Activated CD4-positive, alpha-beta memory T cell treated with anti-CD3 and anti-CD28 coated beads for 36 hours (primary cell): ENCODE measurements at regions not wholly inside any gene's neighbourhood (a gene's known extent, or its start where the extent isn't known, plus 50 kb on each side); places are given as distances from the start of the nearest gene placed in this dataset.

Source experiments
- CTCF ChIA-PET: fragments of 350-600 bp; sonication (Branson Sonifier 250); formaldehyde crosslinking; loops from one replicate; lab custom pipeline; 2021; ENCODE audit warnings: antibody characterized with exemption, inconsistent platforms; lab: Charles Lee
- POLR2A ChIA-PET: fragments of 350-600 bp; sonication (Branson Sonifier 250); formaldehyde crosslinking; loops from one replicate; lab custom pipeline; 2021; ENCODE audit warnings: antibody characterized with exemption; lab: Charles Lee
- DNase-seq: peaks from one replicate; pipeline ENCODE4 v3.0.0-alpha.2; 2020
- H3K27ac Mint-ChIP-seq: one replicate; pipeline ENCODE4 v1.8.0; 2021; ENCODE audit warnings: mixed read lengths
- H3K27me3 Mint-ChIP-seq: one replicate; pipeline ENCODE4 v1.8.0; 2021; ENCODE audit warnings: mixed read lengths
- H3K36me3 Mint-ChIP-seq: one replicate; pipeline ENCODE4 v1.8.0; 2021; ENCODE audit warnings: mixed read lengths
- H3K4me1 Mint-ChIP-seq: one replicate; pipeline ENCODE4 v1.8.0; 2021; ENCODE audit warnings: low read depth, mixed read lengths
- H3K4me3 Mint-ChIP-seq: one replicate; pipeline ENCODE4 v1.8.0; 2021; ENCODE audit warnings: mild to moderate bottlenecking, mixed read lengths
- H3K9me3 Mint-ChIP-seq: one replicate; pipeline ENCODE4 v1.8.0; 2021; ENCODE audit warnings: mixed read lengths
- intact Hi-C: fragments of 100-400 bp; cut with micrococcal nuclease; formaldehyde crosslinking; loops from one replicate; pipeline ENCODE4 v1.15.1; 2023

- Mint-ChIP-seq H3K9me3 (peaks cover 4% of the 10 kb centered on the region), H3K4me1 (no peaks in the 10 kb centered on the region), H3K27me3 (no peaks in the 10 kb centered on the region), H3K4me3 (no peak overlapping the region), H3K27ac (no peak overlapping the region), H3K36me3 (no peaks in the 10 kb centered on the region)
- ChIA-PET POLR2A (no interaction called here), CTCF (no interaction called here)
- DNase-seq: no peak
- intact Hi-C loops: no loop called here
Observed at GRCh38 chr6:23713211-23713610, 412.8 kb upstream of the NRSN1 start.

- Mint-ChIP-seq H3K4me1 (no peaks in the 10 kb centered on the region), H3K9me3 (no peaks in the 10 kb centered on the region), H3K27me3 (no peaks in the 10 kb centered on the region), H3K36me3 (no peaks in the 10 kb centered on the region), H3K27ac (no peak overlapping the region), H3K4me3 (no peak overlapping the region)
- ChIA-PET POLR2A (no interaction called here), CTCF (no interaction called here)
- DNase-seq: no peak
- intact Hi-C loops: no loop called here
Observed at GRCh38 chr6:23728707-23729106, 397.3 kb upstream of the NRSN1 start.

DNA sequence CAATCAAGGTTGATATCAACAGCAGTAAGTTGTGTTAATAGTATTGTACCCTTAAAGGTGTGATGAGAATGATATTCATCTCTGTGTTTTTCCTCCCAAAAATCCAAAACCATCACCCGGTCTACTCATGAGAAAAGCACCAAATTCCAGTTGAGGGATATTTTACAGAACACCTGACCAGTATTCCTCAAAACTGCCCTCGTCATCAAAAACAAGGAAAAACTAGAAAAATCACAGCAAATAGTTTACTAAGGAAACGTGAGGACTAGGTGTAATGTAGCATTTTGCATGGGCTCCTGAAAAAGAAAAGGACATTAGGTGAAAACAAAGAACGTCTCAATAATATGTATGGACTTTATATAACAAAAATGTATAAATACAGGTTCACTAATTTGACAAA lies 394.4 kb upstream of the NRSN1 start:
- ChIA-PET CTCF (no interaction called here), POLR2A (no interaction called here)
- H3K27me3 Mint-ChIP-seq: no peaks in the 10 kb centered on the region
- H3K27ac Mint-ChIP-seq: no peak overlapping the region
- no peaks in the 10 kb centered on the region for H3K4me1 Mint-ChIP-seq
- H3K4me3 Mint-ChIP-seq: no peak overlapping the region
- H3K36me3 Mint-ChIP-seq: no peaks in the 10 kb centered on the region
- DNase-seq: no peak
- peaks cover 3% of the 10 kb centered on the region for H3K9me3 Mint-ChIP-seq
- intact Hi-C loops: no loop called here

- peaks cover 3% of the 10 kb centered on the region for H3K9me3 Mint-ChIP-seq
- ChIA-PET POLR2A (no interaction called here), CTCF (no interaction called here)
- intact Hi-C loops: no loop called here
- no peak overlapping the region for H3K4me3 Mint-ChIP-seq
- no peaks in the 10 kb centered on the region for H3K27me3 Mint-ChIP-seq
- no peak for DNase-seq
- H3K27ac Mint-ChIP-seq: no peak overlapping the region
- H3K4me1 Mint-ChIP-seq: no peaks in the 10 kb centered on the region
- no peaks in the 10 kb centered on the region for H3K36me3 Mint-ChIP-seq
Observed at GRCh38 chr6:23732521-23732920, 393.5 kb upstream of the NRSN1 start.

GRCh38 chr6:23735151-23735550 lies 390.9 kb upstream of the NRSN1 start:
- Mint-ChIP-seq H3K9me3 (peaks cover 3% of the 10 kb centered on the region), H3K27ac (no peak overlapping the region), H3K4me1 (no peaks in the 10 kb centered on the region), H3K4me3 (no peak overlapping the region), H3K27me3 (no peaks in the 10 kb centered on the region), H3K36me3 (no peaks in the 10 kb centered on the region)
- DNase-seq: no peak
- intact Hi-C loops: no loop called here
- CTCF ChIA-PET: no interaction called here
- POLR2A ChIA-PET: no interaction called here

GRCh38 chr6:23736577-23736976 lies 389.4 kb upstream of the NRSN1 start:
- Mint-ChIP-seq H3K4me3 (no peak overlapping the region), H3K9me3 (peaks cover 3% of the 10 kb centered on the region), H3K27me3 (no peaks in the 10 kb centered on the region), H3K36me3 (no peaks in the 10 kb centered on the region), H3K27ac (no peak overlapping the region), H3K4me1 (no peaks in the 10 kb centered on the region)
- DNase-seq: no peak
- ChIA-PET POLR2A (no interaction called here), CTCF (no interaction called here)
- intact Hi-C loops: no loop called here

GRCh38 chr6:23747239-23747638 lies 378.8 kb upstream of the NRSN1 start:
- Mint-ChIP-seq H3K4me3 (no peak overlapping the region), H3K4me1 (no peaks in the 10 kb centered on the region), H3K9me3 (peaks cover 3% of the 10 kb centered on the region), H3K27ac (no peak overlapping the region), H3K36me3 (no peaks in the 10 kb centered on the region), H3K27me3 (no peaks in the 10 kb centered on the region)
- intact Hi-C loops: no loop called here
- no peak for DNase-seq
- CTCF ChIA-PET: no interaction called here
- POLR2A ChIA-PET: no interaction called here

- H3K4me1 Mint-ChIP-seq: no peaks in the 10 kb centered on the region
- H3K27ac Mint-ChIP-seq: no peak overlapping the region
- intact Hi-C loops: no loop called here
- no peak overlapping the region for H3K4me3 Mint-ChIP-seq
- no peak for DNase-seq
- ChIA-PET POLR2A (no interaction called here), CTCF (no interaction called here)
- peaks cover 3% of the 10 kb centered on the region for H3K9me3 Mint-ChIP-seq
- H3K36me3 Mint-ChIP-seq: no peaks in the 10 kb centered on the region
- H3K27me3 Mint-ChIP-seq: no peaks in the 10 kb centered on the region
Observed at GRCh38 chr6:23752414-23752813, 373.6 kb upstream of the NRSN1 start.

GRCh38 chr6:23754197-23754596 lies 371.8 kb upstream of the NRSN1 start:
- no peak for DNase-seq
- Mint-ChIP-seq H3K27ac (no peak overlapping the region), H3K4me1 (no peaks in the 10 kb centered on the region), H3K9me3 (peaks cover 3% of the 10 kb centered on the region), H3K4me3 (no peak overlapping the region), H3K36me3 (no peaks in the 10 kb centered on the region), H3K27me3 (no peaks in the 10 kb centered on the region)
- POLR2A ChIA-PET: no interaction called here
- CTCF ChIA-PET: no interaction called here
- intact Hi-C loops: no loop called here

GRCh38 chr6:23775127-23775526 lies 350.9 kb upstream of the NRSN1 start:
- peaks cover 5% of the 10 kb centered on the region for H3K9me3 Mint-ChIP-seq
- no peak overlapping the region for H3K4me3 Mint-ChIP-seq
- no peak overlapping the region for H3K27ac Mint-ChIP-seq
- no peak for DNase-seq
- H3K27me3 Mint-ChIP-seq: no peaks in the 10 kb centered on the region
- ChIA-PET POLR2A (no interaction called here), CTCF (no interaction called here)
- no peaks in the 10 kb centered on the region for H3K4me1 Mint-ChIP-seq
- no peaks in the 10 kb centered on the region for H3K36me3 Mint-ChIP-seq
- intact Hi-C loops: no loop called here

GRCh38 chr6:23783901-23784300 lies 342.1 kb upstream of the NRSN1 start:
- H3K4me1 Mint-ChIP-seq: no peaks in the 10 kb centered on the region
- ChIA-PET POLR2A (no interaction called here), CTCF (no interaction called here)
- DNase-seq: no peak
- no peaks in the 10 kb centered on the region for H3K9me3 Mint-ChIP-seq
- H3K36me3 Mint-ChIP-seq: no peaks in the 10 kb centered on the region
- intact Hi-C loops: no loop called here
- H3K27ac Mint-ChIP-seq: no peak overlapping the region
- no peaks in the 10 kb centered on the region for H3K27me3 Mint-ChIP-seq
- no peak overlapping the region for H3K4me3 Mint-ChIP-seq

GRCh38 chr6:23784301-23784919 lies 341.6 kb upstream of the NRSN1 start:
- POLR2A ChIA-PET: no interaction called here
- no peak for DNase-seq
- no peaks in the 10 kb centered on the region for H3K27me3 Mint-ChIP-seq
- intact Hi-C loops: no loop called here
- H3K4me3 Mint-ChIP-seq: no peak overlapping the region
- H3K36me3 Mint-ChIP-seq: no peaks in the 10 kb centered on the region
- no peak overlapping the region for H3K27ac Mint-ChIP-seq
- no peaks in the 10 kb centered on the region for H3K9me3 Mint-ChIP-seq
- no peaks in the 10 kb centered on the region for H3K4me1 Mint-ChIP-seq
- CTCF ChIA-PET: no interaction called here

- no peak for DNase-seq
- no peak overlapping the region for H3K4me3 Mint-ChIP-seq
- intact Hi-C loops: no loop called here
- no peaks in the 10 kb centered on the region for H3K9me3 Mint-ChIP-seq
- H3K4me1 Mint-ChIP-seq: no peaks in the 10 kb centered on the region
- ChIA-PET CTCF (no interaction called here), POLR2A (no interaction called here)
- no peak overlapping the region for H3K27ac Mint-ChIP-seq
- H3K27me3 Mint-ChIP-seq: no peaks in the 10 kb centered on the region
- H3K36me3 Mint-ChIP-seq: no peaks in the 10 kb centered on the region
Observed at GRCh38 chr6:23790756-23791155, 335.3 kb upstream of the NRSN1 start.
